Activated CD4-positive, alpha-beta T cell treated with anti-CD3 and anti-CD28 coated beads for 36 hours (primary cell): ENCODE measurements at regions not wholly inside any gene's neighbourhood (a gene's known extent, or its start where the extent isn't known, plus 50 kb on each side); places are given as distances from the start of the nearest gene placed in this dataset.
A peak's percentile ranks its signal among the peaks of the same experiment; 100 is the strongest.
"Not testable (repeated sequence)": the region's sequence is repeated elsewhere in the genome, so short reads cannot be mapped to it uniquely, and the experiment has no call there.

ENCODE experiments used
- ATAC-seq: fragments of 200-7000 bp; cut with Tn5 transposase; one replicate; pipeline ENCODE4 v1.10.0; 2021; ENCODE audit warnings: mild to moderate bottlenecking, moderate library complexity
- CTCF ChIA-PET: fragments of 350-600 bp; sonication (Branson Sonifier 250); formaldehyde crosslinking; loops from one replicate; lab custom pipeline; 2021; ENCODE audit warnings: antibody characterized with exemption; lab: Charles Lee
- POLR2A ChIA-PET: fragments of 350-600 bp; sonication (Branson Sonifier 250); formaldehyde crosslinking; loops from one replicate; lab custom pipeline; 2021; ENCODE audit warnings: antibody characterized with exemption, inconsistent platforms; lab: Charles Lee
- DNase-seq: peaks from one replicate; pipeline ENCODE4 v3.0.0-alpha.2; 2020
- H3K27ac Mint-ChIP-seq: one replicate; pipeline ENCODE4 v1.8.0; 2021; ENCODE audit warnings: mixed read lengths
- H3K27me3 Mint-ChIP-seq: one replicate; pipeline ENCODE4 v1.8.0; 2021; ENCODE audit warnings: mixed read lengths
- H3K36me3 Mint-ChIP-seq: one replicate; pipeline ENCODE4 v1.8.0; 2021; ENCODE audit warnings: low read depth, mixed read lengths
- H3K4me1 Mint-ChIP-seq: one replicate; pipeline ENCODE4 v1.8.0; 2021; ENCODE audit warnings: mixed read lengths
- H3K4me3 Mint-ChIP-seq: one replicate; pipeline ENCODE4 v1.8.0; 2021; ENCODE audit warnings: mild to moderate bottlenecking, moderate library complexity, mixed read lengths
- H3K9me3 Mint-ChIP-seq: one replicate; pipeline ENCODE4 v1.8.0; 2021; ENCODE audit warnings: low read depth, mixed read lengths
- intact Hi-C, 2 experiments: fragments of 100-400 bp; cut with DNase I in 1 of 2; cut with micrococcal nuclease in 1 of 2; formaldehyde crosslinking; loops; one replicate each; pipeline versions ENCODE4 v1.14.2 to v1.15.1; 2022 to 2024; cut with DNase I, micrococcal nuclease

- ATAC-seq = no peak
- no peaks in the 10 kb centered on the region for H3K36me3 Mint-ChIP-seq
- no peak for DNase-seq
- intact Hi-C loops = no loop called here
- ChIA-PET POLR2A (no interaction called here), CTCF (no interaction called here)
- no peaks in the 10 kb centered on the region for H3K9me3 Mint-ChIP-seq
- H3K4me3 Mint-ChIP-seq = no peak overlapping the region
- no peak overlapping the region for H3K27ac Mint-ChIP-seq
- H3K27me3 Mint-ChIP-seq = peaks cover 2% of the 10 kb centered on the region
- H3K4me1 Mint-ChIP-seq = no peaks in the 10 kb centered on the region
Measured at GRCh38 chr1:90864681-90865080, 147.6 kb upstream of the BARHL2 start.

DNA sequence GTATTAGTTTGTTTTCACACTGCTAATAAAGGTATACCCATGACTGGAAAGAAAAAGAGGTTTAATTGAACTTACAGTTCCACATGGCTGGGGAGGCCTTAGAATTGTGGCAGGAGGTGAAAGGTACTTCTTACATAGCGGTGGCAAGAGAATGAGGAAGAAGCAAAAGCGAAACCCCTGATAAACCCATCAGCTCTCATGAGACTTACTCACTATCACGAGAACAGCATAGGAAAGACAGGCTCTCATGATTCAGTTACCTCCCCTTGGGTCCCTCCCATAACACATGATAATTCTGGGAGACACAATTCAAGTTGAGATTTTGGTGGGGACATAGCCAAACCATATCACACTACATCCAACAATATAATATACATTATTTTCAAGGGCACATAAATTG, 145.7 kb upstream of the BARHL2 start:
- H3K9me3 Mint-ChIP-seq = no peaks in the 10 kb centered on the region
- ATAC-seq = no peak

DNA sequence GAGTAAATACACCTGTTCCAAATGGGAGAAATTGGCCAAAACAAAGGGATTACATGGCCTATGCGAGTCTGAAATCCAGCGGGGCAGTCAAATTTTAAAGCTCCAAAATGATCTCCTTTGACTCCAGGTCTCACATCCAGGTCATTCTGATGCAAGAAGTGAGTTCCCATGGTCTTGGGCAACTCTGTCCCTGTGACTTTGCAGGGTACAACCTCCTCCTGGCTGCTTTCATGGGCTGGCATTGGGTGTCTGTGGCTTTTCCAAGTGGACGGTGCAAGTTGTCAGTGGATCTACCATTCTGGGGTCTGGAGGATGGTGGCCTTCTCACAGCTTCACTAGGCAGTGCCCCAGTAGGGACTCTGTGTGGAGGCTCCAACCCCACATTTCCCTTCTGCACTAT, 144.3 kb upstream of the BARHL2 start:
- H3K9me3 Mint-ChIP-seq, ATAC-seq, CTCF ChIA-PET: not testable (repeated sequence)

More for the DNA sequence above, 145.7 kb upstream of the BARHL2 start:
- Mint-ChIP-seq H3K27me3 (peaks cover 2% of the 10 kb centered on the region), H3K4me1 (no peaks in the 10 kb centered on the region), H3K27ac (no peak overlapping the region), H3K4me3 (no peak overlapping the region), H3K36me3 (no peaks in the 10 kb centered on the region)
- CTCF ChIA-PET = no interaction called here
- POLR2A ChIA-PET = no interaction called here
- DNase-seq = no peak
- intact Hi-C loops = no loop called here

GRCh38 chr1:90856463-90857007, 139.4 kb upstream of the BARHL2 start:
- H3K36me3 Mint-ChIP-seq = no peaks in the 10 kb centered on the region

More for the DNA sequence above, 144.3 kb upstream of the BARHL2 start:
- H3K36me3 Mint-ChIP-seq, H3K4me3 Mint-ChIP-seq, H3K27ac Mint-ChIP-seq, intact Hi-C loops, H3K27me3 Mint-ChIP-seq, H3K4me1 Mint-ChIP-seq, POLR2A ChIA-PET, DNase-seq: not testable (repeated sequence)

DNA sequence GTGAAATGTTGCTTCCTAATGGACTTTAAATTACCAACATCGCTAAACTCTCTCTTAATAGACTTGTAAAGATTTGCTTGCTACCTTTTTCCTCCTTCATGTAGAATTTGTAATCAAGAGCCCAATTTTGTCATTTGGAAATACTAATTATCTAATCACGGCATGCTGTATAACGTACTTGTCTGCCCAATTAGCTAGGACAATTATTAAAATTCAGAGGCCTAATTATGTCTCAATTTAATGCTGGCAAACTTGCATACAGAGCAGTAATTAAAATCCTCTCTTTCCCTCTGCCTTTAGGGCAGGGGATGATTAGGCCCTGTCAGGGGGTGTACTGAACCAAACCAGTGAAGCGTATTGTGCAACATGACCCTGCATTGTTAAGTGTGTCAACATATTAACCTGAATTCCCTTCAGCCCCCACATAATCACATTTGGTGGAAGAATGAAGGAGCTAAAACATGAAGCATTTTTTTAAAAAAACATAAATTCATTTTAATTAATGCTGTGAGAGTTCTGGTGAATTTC, 137.4 kb upstream of the BARHL2 start:
- Mint-ChIP-seq H3K4me1 (peaks cover 11% of the 10 kb centered on the region), H3K4me3 (no peak overlapping the region), H3K27ac (no peak overlapping the region), H3K9me3 (no peaks in the 10 kb centered on the region), H3K36me3 (no peaks in the 10 kb centered on the region), H3K27me3 (peaks cover 36% of the 10 kb centered on the region)
- ChIA-PET CTCF (interaction anchor here (2.6 kb wide), 1 partner anchor 133 kb away, joined by 9 read pairs; no protein-coding TSS in a partner anchor), POLR2A (no interaction called here)
- no peak for DNase-seq
- ATAC-seq = no peak
- intact Hi-C loops = no loop called here

More at GRCh38 chr1:90856463-90857007, 139.4 kb upstream of the BARHL2 start:
- Mint-ChIP-seq H3K27me3 (peaks cover 25% of the 10 kb centered on the region), H3K4me3 (no peak overlapping the region), H3K27ac (no peak overlapping the region), H3K9me3 (no peaks in the 10 kb centered on the region), H3K4me1 (peaks cover 7% of the 10 kb centered on the region)
- DNase-seq (no peak), ATAC-seq (no peak)
- intact Hi-C loops = no loop called here
- ChIA-PET CTCF (no interaction called here), POLR2A (no interaction called here)

GRCh38 chr1:90851711-90852050, 134.6 kb upstream of the BARHL2 start:
- ChIA-PET POLR2A (no interaction called here), CTCF (interaction anchor here (0.6 to 2.6 kb wide), 4 partner anchors 9 to 253 kb away, joined by 3 to 9 read pairs (median 4); no protein-coding TSS in a partner anchor)
- intact Hi-C loops = loop anchor here in 1 of 2 experiments (1.0 kb wide), 2 partner anchors 16 to 170 kb away; no protein-coding TSS in a partner anchor
- H3K36me3 Mint-ChIP-seq = no peaks in the 10 kb centered on the region
- peaks cover 11% of the 10 kb centered on the region for H3K4me1 Mint-ChIP-seq
- no peak overlapping the region for H3K27ac Mint-ChIP-seq
- DNase-seq (no peak), ATAC-seq (no peak)
- H3K9me3 Mint-ChIP-seq = no peaks in the 10 kb centered on the region
- H3K27me3 Mint-ChIP-seq = peaks cover 53% of the 10 kb centered on the region
- H3K4me3 Mint-ChIP-seq = peak overlapping the region; percentile 64

DNA sequence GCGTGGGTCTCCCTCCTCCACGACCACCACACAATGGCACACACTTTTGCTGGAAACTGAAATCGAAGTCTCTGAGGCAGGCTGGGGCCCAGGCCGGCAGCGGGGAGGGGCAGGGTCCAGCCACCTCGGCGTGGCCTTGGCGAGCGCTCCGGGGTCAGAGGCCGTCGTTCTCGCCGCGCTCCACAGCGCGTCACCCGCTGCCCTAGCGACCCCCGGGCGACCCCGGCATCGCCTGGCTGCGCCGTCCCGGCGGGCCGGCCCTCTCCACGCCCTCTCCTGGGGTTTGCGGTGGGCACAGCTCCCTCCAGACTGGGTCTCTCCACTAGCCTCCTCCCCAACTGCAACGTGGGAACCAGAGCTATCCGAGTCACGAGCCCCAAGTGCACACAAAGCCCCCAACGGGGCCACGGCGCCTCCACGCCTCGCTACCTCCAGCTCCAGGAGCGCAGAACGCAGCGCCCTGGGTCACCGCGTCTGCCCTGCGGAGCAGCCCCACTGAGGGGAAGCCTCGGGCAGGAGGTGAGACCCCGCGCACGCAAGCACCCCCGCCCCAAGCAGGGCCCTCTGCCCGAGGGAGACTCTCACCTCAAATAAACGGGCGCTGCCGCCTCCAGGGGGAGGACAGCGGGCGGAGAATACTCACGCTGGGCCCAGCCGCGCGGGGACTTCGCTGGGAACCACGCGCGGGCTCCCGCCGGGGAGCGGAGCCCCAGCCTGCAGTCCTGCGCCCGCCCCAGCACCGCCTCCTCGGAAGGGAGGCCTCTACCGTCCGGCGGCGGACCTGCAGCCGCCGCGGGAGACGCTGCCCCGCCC, 134.0 kb upstream of the BARHL2 start:
- no peak overlapping the region for H3K27ac Mint-ChIP-seq
- ChIA-PET CTCF (interaction anchor here (0.6 to 1.1 kb wide), 5 partner anchors 9 to 314 kb away, joined by 3 to 5 read pairs (median 4); partner anchors contain the start of gene ZNF644), POLR2A (no interaction called here)
- H3K4me1 Mint-ChIP-seq = peaks cover 11% of the 10 kb centered on the region
- intact Hi-C loops = loop anchor here in 1 of 2 experiments (1.0 kb wide), 2 partner anchors 16 to 170 kb away; no protein-coding TSS in a partner anchor
- DNase-seq = peak; percentile 90
- peak overlapping the region; percentile 69 for H3K4me3 Mint-ChIP-seq
- no peaks in the 10 kb centered on the region for H3K36me3 Mint-ChIP-seq
- no peaks in the 10 kb centered on the region for H3K9me3 Mint-ChIP-seq
- H3K27me3 Mint-ChIP-seq = peaks cover 54% of the 10 kb centered on the region
- ATAC-seq = peak; percentile 99

- no peak for ATAC-seq
- intact Hi-C loops = no loop called here
- Mint-ChIP-seq H3K9me3 (no peaks in the 10 kb centered on the region), H3K36me3 (no peaks in the 10 kb centered on the region), H3K4me3 (peak overlapping the region; percentile 69), H3K27me3 (peaks cover 55% of the 10 kb centered on the region), H3K27ac (no peak overlapping the region), H3K4me1 (peaks cover 11% of the 10 kb centered on the region)
- CTCF ChIA-PET = interaction anchor here (0.5 to 1.1 kb wide), 4 partner anchors 121 to 356 kb away, joined by 3 to 4 read pairs (median 4); partner anchors contain the start of gene ZNF644
- peak; percentile 15 for DNase-seq
- POLR2A ChIA-PET = no interaction called here
Measured at GRCh38 chr1:90850181-90850897, 133.2 kb upstream of the BARHL2 start.

GRCh38 chr1:90841473-90841872, 124.4 kb upstream of the BARHL2 start:
- Mint-ChIP-seq H3K27me3 (peaks cover 75% of the 10 kb centered on the region), H3K4me3 (no peak overlapping the region), H3K9me3 (no peaks in the 10 kb centered on the region), H3K27ac (no peak overlapping the region), H3K4me1 (peaks cover 6% of the 10 kb centered on the region), H3K36me3 (no peaks in the 10 kb centered on the region)
- ChIA-PET POLR2A (no interaction called here), CTCF (interaction anchor here (0.5 kb wide), 1 partner anchor 438 kb away, joined by 4 read pairs; no protein-coding TSS in a partner anchor)
- ATAC-seq (no peak), DNase-seq (no peak)
- intact Hi-C loops = no loop called here

DNA sequence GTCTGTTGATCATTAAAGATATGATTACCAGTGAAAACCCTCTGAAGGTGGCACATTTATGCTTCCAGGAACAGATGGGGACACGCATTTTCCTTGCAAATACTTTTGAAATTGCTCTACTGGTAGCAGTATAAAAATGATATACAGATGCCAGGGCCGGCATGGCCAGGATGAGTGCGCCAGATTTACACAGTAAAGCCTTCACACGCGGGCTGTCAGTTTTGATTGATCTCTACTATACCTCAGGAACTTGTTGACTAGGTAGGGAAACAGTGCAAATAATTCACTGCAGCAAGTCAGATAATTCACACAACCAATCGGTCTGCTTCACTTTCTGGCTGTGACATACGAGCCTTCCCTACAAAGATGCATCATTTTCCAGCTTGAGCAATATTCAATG, 123.2 kb upstream of the BARHL2 start:
- H3K27me3 Mint-ChIP-seq = peaks cover 72% of the 10 kb centered on the region
- no peak for ATAC-seq

DNA sequence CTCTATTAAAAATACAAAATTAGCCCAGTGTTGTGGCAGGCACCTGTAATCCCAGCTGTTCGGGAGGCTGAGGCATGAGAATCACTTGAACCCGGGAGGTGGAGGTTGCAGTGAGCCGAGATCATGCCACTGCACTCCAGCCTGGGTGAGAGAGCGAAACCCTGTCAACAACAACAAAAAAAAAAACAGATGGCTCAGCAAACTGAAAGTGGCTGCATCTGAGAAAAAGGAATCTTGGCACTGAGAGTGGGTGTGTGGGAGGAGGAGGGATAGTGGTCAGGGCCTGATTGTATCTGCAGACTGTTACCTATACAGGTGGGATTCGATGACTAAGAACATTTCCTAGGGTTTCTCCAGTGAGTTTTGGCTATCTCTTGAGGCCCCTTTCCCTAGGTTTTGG, 122.2 kb upstream of the BARHL2 start:
- Mint-ChIP-seq H3K27ac (no peak overlapping the region), H3K4me1 (peaks cover 21% of the 10 kb centered on the region), H3K27me3 (peaks cover 74% of the 10 kb centered on the region), H3K36me3 (no peaks in the 10 kb centered on the region), H3K9me3 (no peaks in the 10 kb centered on the region), H3K4me3 (no peak overlapping the region)
- no peak for DNase-seq
- ChIA-PET CTCF (interaction anchor here (1.7 kb wide), 1 partner anchor 118 kb away, joined by 8 read pairs; no protein-coding TSS in a partner anchor), POLR2A (no interaction called here)
- ATAC-seq = no peak
- intact Hi-C loops = loop anchor here (5.0 to 10.0 kb wide), 3 partner anchors 112 to 325 kb away; partner anchors contain the start of gene ZNF644 (in 1 of the 2)

More for the DNA sequence above, 123.2 kb upstream of the BARHL2 start:
- H3K9me3 Mint-ChIP-seq = no peaks in the 10 kb centered on the region
- intact Hi-C loops = no loop called here
- peaks cover 11% of the 10 kb centered on the region for H3K4me1 Mint-ChIP-seq
- no peak overlapping the region for H3K4me3 Mint-ChIP-seq
- H3K36me3 Mint-ChIP-seq = no peaks in the 10 kb centered on the region
- CTCF ChIA-PET = no interaction called here
- H3K27ac Mint-ChIP-seq = no peak overlapping the region
- POLR2A ChIA-PET = no interaction called here
- peak; percentile 10 for DNase-seq
